ENCODE measurements at regions not wholly inside any gene's neighbourhood (a gene's known extent, or its start where the extent isn't known, plus 50 kb on each side); places are given as distances from the start of the nearest gene placed in this dataset.

DNA sequence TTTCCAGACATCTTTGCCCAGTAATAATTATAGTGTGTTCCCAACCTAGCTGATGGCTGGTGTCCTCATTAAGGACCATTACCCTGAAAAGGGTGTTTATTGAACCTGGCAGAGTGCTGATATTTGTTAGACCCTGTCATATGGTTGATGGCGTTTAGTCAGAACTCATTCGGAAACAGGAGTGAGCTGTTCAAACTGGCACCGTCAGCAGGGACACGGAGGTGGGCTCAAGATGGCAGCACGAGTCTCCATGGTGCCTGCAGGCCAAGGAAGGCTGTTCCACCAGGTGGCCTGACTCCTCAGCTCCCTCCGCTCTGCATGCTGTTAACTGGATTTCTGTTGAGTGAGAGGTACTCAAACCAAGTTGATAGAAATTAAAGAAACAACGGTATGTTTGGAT is 589.1 kb upstream of the MGMT start:
- no peak for DNase-seq (ENCODE audit: extremely low read depth, low read depth)
- TF ChIP-seq, protein P1, sequence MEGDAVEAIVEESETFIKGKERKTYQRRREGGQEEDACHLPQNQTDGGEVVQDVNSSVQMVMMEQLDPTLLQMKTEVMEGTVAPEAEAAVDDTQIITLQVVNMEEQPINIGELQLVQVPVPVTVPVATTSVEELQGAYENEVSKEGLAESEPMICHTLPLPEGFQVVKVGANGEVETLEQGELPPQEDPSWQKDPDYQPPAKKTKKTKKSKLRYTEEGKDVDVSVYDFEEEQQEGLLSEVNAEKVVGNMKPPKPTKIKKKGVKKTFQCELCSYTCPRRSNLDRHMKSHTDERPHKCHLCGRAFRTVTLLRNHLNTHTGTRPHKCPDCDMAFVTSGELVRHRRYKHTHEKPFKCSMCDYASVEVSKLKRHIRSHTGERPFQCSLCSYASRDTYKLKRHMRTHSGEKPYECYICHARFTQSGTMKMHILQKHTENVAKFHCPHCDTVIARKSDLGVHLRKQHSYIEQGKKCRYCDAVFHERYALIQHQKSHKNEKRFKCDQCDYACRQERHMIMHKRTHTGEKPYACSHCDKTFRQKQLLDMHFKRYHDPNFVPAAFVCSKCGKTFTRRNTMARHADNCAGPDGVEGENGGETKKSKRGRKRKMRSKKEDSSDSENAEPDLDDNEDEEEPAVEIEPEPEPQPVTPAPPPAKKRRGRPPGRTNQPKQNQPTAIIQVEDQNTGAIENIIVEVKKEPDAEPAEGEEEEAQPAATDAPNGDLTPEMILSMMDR (IDR thresholded peaks at IDR 0.05; ENCODE audit: low read depth, low read length), result no peak

DNA sequence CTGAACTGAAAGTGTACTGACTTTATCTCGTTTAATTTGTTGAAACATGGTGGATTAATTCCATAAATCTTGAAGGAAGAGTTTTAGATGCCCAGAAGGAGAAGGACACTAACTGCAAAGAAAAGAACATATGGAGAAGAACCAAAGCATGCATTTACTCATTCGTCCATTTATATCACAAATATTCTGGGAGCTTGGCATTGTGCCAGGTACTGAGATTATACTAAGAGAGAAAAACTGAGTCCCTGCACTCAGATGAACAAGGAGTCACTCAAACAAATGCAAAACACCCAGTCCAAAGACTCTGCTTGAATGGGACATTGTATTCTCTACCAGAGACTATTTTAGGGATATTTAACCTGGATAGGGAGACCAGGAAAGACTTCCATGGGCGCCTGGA is 588.0 kb upstream of the MGMT start:
- TF ChIP-seq, protein P1 (IDR thresholded peaks at IDR 0.05; ENCODE audit: low read depth, low read length), result no peak
- no peak for DNase-seq (ENCODE audit: extremely low read depth, low read depth)

DNA sequence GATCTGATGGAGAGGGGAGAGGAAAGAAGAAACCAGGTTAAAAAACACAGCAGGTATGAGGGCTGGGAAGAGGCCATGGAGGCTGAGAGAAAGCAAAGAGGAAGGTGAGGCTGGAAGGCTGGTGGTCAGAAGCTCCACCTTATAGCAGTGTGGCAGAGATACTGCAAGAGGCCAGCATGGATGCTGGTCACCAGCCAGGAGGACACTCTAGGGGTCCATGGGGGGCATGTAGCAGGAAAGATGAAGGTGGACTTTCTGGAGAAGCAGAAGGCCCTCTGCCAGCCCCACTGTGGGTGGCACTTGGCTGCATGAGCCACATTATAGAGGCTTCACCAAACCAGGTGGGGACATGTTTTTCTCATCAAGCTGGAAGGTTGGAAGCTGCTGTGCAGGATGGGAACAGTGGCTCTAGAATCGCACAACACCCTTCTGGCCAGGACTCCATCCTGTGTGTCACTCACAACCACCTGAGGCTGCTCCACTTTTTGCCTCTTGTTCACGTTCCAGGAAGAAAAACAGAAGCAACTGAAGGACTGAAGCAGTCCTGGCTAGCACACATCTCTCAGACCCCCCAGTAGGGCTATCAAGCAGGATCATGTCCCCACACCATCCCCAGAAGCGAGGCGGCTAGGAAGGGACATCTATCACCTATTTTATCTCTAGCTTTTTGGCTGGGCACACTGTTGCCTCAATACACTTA is 587.5 kb upstream of the MGMT start:
- DNase-seq (ENCODE audit: extremely low read depth, low read depth), result no peak
- TF ChIP-seq, protein P1 (IDR thresholded peaks at IDR 0.05; ENCODE audit: low read depth, low read length), result no peak

DNA sequence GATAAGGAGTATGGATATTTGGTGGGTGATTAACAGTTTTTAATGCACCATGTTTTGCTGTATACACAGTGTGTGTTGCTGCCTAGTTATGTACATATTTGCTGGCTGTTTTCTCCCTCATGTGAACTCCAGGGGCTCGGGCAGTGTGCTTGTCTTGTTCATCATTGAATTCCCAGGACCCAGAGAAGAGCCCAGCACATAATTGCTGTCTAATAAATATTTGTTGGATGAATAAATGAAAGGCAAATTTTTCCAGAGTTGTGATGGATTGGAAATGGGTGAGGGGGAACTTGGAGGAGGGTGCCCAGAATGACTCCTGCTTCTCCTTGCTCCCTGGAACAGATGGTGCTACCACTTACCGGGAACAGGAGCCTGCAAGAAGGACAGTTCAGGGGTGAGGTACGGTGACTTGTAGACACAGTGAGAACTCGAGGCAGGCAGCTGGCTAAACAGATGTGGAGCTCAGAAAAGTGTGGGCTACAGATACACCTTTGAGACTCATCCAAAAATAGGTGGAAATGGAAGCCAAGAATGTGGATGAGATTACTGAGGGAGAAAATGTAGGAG is 586.8 kb upstream of the MGMT start:
- no peak for DNase-seq (ENCODE audit: extremely low read depth, low read depth)
- TF ChIP-seq, protein P1 (IDR thresholded peaks at IDR 0.05; ENCODE audit: low read depth, low read length), result no peak

DNA sequence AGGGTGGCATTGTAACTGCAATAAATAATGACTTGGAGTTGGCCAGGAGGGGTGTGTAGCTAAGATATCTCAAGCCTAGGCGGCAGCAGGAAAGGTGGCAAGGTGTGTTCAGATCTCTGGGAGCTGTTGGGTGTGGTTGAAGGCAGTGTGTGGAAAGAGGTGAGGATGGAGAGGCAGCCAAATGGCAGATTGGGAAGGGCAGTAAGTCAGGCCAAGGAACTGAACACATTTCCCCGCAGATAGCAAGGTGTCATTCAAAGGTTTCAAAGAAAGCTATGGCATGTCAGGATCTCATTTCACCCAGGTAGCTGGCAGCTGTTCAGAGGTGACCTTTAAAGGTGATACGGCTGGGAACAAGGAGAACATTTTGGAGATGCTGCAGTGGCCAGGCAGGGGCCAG is 586.0 kb upstream of the MGMT start:
- DNase-seq (ENCODE audit: extremely low read depth, low read depth), result no peak
- TF ChIP-seq, protein P1 (IDR thresholded peaks at IDR 0.05; ENCODE audit: low read depth, low read length), result no peak

DNA sequence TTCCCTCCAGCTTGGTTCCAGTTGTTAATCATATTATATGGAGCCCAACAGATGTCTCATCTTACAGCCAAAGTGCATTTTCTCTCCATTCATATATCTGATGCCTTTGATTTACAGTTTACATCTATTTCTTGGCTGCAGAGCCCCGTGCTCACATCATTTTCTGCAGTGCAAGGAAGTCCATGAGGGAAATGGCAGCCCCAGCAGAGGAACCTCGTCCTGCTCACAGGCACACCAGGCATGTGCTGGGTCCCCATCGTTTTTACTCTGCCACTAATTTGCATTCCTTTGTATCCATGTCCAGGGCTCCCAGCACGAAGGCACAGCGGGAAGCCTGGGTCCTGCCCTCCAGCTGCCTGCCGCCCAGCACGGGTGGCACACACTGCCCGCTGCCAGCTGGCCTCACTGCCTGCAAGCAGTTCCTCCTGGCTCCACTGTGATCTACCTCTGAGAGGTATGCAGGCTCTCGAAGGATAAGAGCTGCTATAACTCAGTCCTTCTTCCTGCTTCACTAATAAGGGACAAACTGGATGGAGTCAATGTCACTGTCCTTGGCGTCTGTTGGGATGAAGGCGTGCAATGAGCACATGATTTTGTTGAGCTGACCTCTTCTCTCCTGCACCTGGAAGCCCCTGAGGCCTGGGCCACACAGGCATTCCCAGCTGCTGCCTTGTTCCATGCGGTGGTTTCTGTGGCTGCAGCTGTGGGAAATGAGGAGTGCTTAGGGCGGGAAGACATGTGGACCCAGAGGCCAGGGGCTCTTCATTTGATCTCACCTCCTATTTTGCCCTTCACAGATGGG is 583.6 kb upstream of the MGMT start:
- TF ChIP-seq, protein P1 (IDR thresholded peaks at IDR 0.05; ENCODE audit: low read depth, low read length), result no peak
- DNase-seq (ENCODE audit: extremely low read depth, low read depth), result no peak

DNA sequence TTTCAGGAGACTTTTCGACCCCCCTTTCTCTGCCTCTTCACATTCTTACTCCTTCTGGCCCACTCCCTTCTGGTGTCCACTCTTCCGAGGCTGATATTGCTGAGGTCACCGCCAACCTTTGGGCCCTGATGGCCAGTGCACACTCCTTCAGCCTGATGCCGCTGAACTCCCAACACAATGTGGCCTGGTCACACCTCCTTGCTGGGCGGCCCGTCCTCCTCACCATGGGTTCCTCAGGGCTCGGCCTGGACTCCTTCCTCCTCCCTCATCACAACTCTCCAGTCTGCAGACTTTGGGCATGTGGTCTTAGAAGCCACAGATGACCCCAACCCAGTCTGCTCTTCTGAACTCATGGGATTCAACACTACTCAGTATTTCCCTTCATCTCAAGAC is 583.0 kb upstream of the MGMT start:
- no peak for DNase-seq (ENCODE audit: extremely low read depth, low read depth)
- TF ChIP-seq, protein P1 (IDR thresholded peaks at IDR 0.05; ENCODE audit: low read depth, low read length), result no peak
